GM20000 (cell line): ENCODE measurements at regions not wholly inside any gene's neighbourhood (a gene's known extent, or its start where the extent isn't known, plus 50 kb on each side); places are given as distances from the start of the nearest gene placed in this dataset.

ENCODE experiments used
- DNase-seq: peaks from one replicate; pipeline ENCODE4 v3.0.0; 2012; ENCODE audit warnings: low spot score
- CTCF ChIP-seq: IDR thresholded peaks from 2 replicates; pipeline ENCODE4 v1.5.1; 2012; ENCODE audit warnings: mild to moderate bottlenecking, control low read depth; ENCODE audit errors: extremely low read depth, missing control alignments

- no peak for DNase-seq
- TF ChIP-seq CTCF, result no peak
These were observed 106.4 kb downstream of the IFI44 start for GRCh38 chr1:78755986-78756385.

- TF ChIP-seq CTCF, result no peak
- no peak for DNase-seq
These were observed 108.9 kb downstream of the IFI44 start for GRCh38 chr1:78758506-78758905.

GRCh38 chr1:78759881-78760280, 110.2 kb downstream of the IFI44 start:
- no peak for DNase-seq
- TF ChIP-seq CTCF, result no peak

GRCh38 chr1:78760858-78761257, 111.2 kb downstream of the IFI44 start:
- TF ChIP-seq CTCF, result no peak
- DNase-seq, result no peak

GRCh38 chr1:78762113-78762512, 112.5 kb downstream of the IFI44 start:
- DNase-seq, result no peak
- no peak for TF ChIP-seq CTCF

- no peak for DNase-seq
- no peak for TF ChIP-seq CTCF
These were observed 115.9 kb downstream of the IFI44 start for GRCh38 chr1:78765489-78765888.

- DNase-seq, result no peak
- TF ChIP-seq CTCF, result no peak
These were observed 130.2 kb downstream of the IFI44 start for GRCh38 chr1:78779831-78780230.
